ENCODE measurements at regions not wholly inside any gene's neighbourhood (a gene's known extent, or its start where the extent isn't known, plus 50 kb on each side); places are given as distances from the start of the nearest gene placed in this dataset.

- no peak for DNase-seq
Observed at GRCh38 chr18:26794230-26795101, 71.0 kb downstream of the AQP4 start.

GRCh38 chr18:26792661-26793060, 72.8 kb downstream of the AQP4 start:
- no peak for DNase-seq

GRCh38 chr18:26791676-26792075, 73.8 kb downstream of the AQP4 start:
- no peak for DNase-seq

GRCh38 chr18:26784599-26784998, 80.9 kb downstream of the AQP4 start:
- no peak for DNase-seq

- DNase-seq: no peak
Observed at GRCh38 chr18:26783170-26783569, 82.3 kb downstream of the AQP4 start.

GRCh38 chr18:26780520-26781325, 84.8 kb downstream of the AQP4 start:
- no peak for DNase-seq

- no peak for DNase-seq
Observed at GRCh38 chr18:26778054-26778393, 87.5 kb downstream of the AQP4 start.

GRCh38 chr18:26777351-26778053, 88.0 kb downstream of the AQP4 start:
- DNase-seq: no peak

- no peak for DNase-seq
Observed at GRCh38 chr18:26772691-26773090, 92.8 kb downstream of the AQP4 start.

- DNase-seq: peak; percentile 37
Observed at GRCh38 chr18:26771524-26771923, 94.0 kb downstream of the AQP4 start.

GRCh38 chr18:26768385-26768784, 97.1 kb downstream of the AQP4 start:
- DNase-seq: no peak

- no peak for DNase-seq
Observed at GRCh38 chr18:26765498-26765897, 100.0 kb downstream of the AQP4 start.

GRCh38 chr18:26764586-26764985, 100.9 kb downstream of the AQP4 start:
- no peak for DNase-seq

GRCh38 chr18:26764177-26764576, 101.3 kb downstream of the AQP4 start:
- no peak for DNase-seq

GRCh38 chr18:26763446-26764110, 101.9 kb downstream of the AQP4 start:
- no peak for DNase-seq

GRCh38 chr18:26757263-26758019, 108.1 kb downstream of the AQP4 start:
- no peak for DNase-seq

GRCh38 chr18:26756556-26756955, 109.0 kb downstream of the AQP4 start:
- no peak for DNase-seq

- no peak for DNase-seq
Observed at GRCh38 chr18:26746826-26747475, 118.6 kb downstream of the AQP4 start.

GRCh38 chr18:26746398-26746797, 119.1 kb downstream of the AQP4 start:
- peak; percentile 50 for DNase-seq

GRCh38 chr18:26745288-26746181, 120.0 kb downstream of the AQP4 start:
- DNase-seq: no peak

- DNase-seq: no peak
Observed at GRCh38 chr18:26741758-26742157, 123.7 kb downstream of the AQP4 start.
